ENCODE measurements at regions not wholly inside any gene's neighbourhood (a gene's known extent, or its start where the extent isn't known, plus 50 kb on each side); places are given as distances from the start of the nearest gene placed in this dataset.

DNA sequence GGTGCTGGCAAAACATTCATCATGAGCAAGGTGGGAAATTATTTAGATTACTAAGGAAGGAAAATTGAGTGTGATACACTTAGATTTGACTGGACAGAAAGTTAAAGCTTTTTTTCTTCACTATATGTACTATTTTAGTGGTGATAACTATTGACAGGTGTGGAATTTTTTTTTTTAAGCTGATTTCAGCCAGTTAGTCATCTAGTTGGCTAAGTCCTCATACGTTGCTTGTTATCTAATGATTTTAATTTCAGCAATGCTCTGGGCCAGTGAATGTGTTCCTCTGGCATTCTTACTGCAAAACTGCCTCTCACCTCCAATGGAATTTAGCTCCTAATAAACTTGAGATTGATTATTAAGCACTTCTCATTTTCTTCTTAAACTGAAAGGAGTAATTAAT lies 1223.2 kb upstream of the ACVR2A start:
- Histone ChIP-seq H3K9me3 (no peaks in the 10 kb centered on the region), H3K36me3 (no peaks in the 10 kb centered on the region), H3K27ac (no peak overlapping the region), H3K4me1 (no peaks in the 10 kb centered on the region), H3K27me3 (no peaks in the 10 kb centered on the region), H3K4me3 (no peak overlapping the region)
- intact Hi-C loops (cut with DNase I): no loop called here
- ATAC-seq (no peak), DNase-seq (no peak)
- TF ChIP-seq, protein P1, sequence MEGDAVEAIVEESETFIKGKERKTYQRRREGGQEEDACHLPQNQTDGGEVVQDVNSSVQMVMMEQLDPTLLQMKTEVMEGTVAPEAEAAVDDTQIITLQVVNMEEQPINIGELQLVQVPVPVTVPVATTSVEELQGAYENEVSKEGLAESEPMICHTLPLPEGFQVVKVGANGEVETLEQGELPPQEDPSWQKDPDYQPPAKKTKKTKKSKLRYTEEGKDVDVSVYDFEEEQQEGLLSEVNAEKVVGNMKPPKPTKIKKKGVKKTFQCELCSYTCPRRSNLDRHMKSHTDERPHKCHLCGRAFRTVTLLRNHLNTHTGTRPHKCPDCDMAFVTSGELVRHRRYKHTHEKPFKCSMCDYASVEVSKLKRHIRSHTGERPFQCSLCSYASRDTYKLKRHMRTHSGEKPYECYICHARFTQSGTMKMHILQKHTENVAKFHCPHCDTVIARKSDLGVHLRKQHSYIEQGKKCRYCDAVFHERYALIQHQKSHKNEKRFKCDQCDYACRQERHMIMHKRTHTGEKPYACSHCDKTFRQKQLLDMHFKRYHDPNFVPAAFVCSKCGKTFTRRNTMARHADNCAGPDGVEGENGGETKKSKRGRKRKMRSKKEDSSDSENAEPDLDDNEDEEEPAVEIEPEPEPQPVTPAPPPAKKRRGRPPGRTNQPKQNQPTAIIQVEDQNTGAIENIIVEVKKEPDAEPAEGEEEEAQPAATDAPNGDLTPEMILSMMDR (IDR thresholded peaks at IDR 0.05): no peak

DNA sequence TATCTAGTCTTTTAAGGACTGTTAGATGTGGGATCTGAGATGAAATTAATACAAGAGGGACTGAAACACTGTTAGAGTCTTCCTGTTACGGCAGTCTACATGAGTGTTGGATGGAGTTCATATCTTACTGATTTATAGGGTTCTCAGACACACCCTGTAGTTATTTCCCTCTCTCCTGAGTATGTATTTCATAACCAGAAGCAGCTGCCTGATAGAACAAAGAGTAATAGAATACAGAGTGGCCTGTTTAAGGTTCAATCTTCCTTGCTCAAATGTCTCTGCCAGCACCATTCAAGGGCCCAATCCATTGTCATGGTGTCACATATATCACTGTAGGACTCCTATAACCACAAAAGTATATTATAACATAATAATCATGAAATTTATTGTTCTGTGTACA lies 1229.1 kb upstream of the ACVR2A start:
- intact Hi-C loops (cut with DNase I): no loop called here
- no peak overlapping the region for H3K4me3 ChIP-seq
- no peaks in the 10 kb centered on the region for H3K9me3 ChIP-seq
- DNase-seq (no peak), ATAC-seq (no peak)
- H3K36me3 ChIP-seq: no peaks in the 10 kb centered on the region
- no peaks in the 10 kb centered on the region for H3K4me1 ChIP-seq
- no peak overlapping the region for H3K27ac ChIP-seq
- H3K27me3 ChIP-seq: no peaks in the 10 kb centered on the region
- TF ChIP-seq, protein P1 (IDR thresholded peaks at IDR 0.05): no peak

DNA sequence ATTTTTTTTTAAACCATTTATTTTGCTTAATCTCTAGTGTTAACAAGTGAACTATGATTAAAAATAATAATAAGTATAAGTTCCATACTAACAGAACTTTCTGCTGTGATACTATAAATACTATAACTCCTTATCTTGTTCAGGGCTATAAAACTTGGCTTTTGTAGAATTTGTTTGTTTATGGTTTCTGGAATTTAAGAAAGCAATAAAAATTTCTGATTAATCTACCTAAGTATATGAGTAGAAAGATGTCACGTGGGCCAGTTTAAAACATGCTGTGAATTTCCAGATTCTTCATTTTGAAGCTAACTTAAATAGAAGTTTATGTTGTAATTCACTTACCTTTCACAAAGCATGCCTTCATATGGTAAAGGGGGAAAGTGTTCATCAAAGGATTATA lies 1236.3 kb upstream of the ACVR2A start:
- intact Hi-C loops (cut with DNase I): no loop called here
- TF ChIP-seq, protein P1 (IDR thresholded peaks at IDR 0.05): no peak
- Histone ChIP-seq H3K4me3 (no peak overlapping the region), H3K27ac (no peak overlapping the region), H3K9me3 (no peaks in the 10 kb centered on the region), H3K4me1 (no peaks in the 10 kb centered on the region), H3K27me3 (no peaks in the 10 kb centered on the region), H3K36me3 (no peaks in the 10 kb centered on the region)
- DNase-seq: no peak
- ATAC-seq: no peak

DNA sequence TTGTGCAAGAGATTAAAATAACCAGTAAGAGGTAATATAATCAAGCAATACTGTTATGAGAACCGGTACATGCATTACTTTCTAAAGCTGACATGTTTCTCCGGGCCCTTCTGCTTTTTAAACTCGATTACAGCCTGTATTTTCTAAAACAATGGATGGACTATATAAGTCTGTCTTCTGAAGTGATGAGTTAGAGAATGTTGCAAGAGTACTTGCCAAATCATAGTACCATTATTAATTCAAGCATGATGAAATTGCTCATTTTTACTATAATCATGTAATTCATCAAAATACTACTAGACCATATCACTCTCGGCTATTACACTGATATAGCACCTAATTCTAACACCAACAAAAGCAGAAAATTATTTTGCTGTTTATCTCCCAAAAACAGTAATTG lies 1240.3 kb upstream of the ACVR2A start:
- no peak for DNase-seq
- TF ChIP-seq, protein P1 (IDR thresholded peaks at IDR 0.05): no peak

DNA sequence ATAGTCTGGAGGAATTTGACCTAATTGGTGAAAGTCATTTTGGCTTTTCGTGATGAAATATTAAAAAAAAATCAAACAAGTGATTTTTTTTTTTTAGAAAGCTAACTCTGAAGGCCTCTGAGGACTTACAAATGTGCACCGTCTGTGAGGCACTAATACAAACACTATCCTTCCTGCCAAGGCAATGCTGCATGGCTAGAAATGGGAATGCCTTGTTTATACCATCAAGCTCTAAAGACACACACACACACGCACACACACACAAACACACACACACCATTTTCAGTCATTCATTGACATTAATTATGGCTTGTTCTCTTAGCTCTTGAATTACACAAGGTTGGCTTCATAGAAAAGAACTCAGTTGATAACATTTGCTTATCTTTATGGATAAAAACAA lies 1242.0 kb upstream of the ACVR2A start:
- intact Hi-C loops (cut with DNase I): no loop called here
- H3K27ac ChIP-seq: no peak overlapping the region
- no peak for DNase-seq
- TF ChIP-seq, protein P1 (IDR thresholded peaks at IDR 0.05): no peak
- H3K9me3 ChIP-seq: no peaks in the 10 kb centered on the region
- no peaks in the 10 kb centered on the region for H3K4me1 ChIP-seq
- H3K4me3 ChIP-seq: no peak overlapping the region
- no peaks in the 10 kb centered on the region for H3K27me3 ChIP-seq
- no peak for ATAC-seq
- no peaks in the 10 kb centered on the region for H3K36me3 ChIP-seq

More for the DNA sequence above, 1240.3 kb upstream of the ACVR2A start:
- ATAC-seq: no peak
- Histone ChIP-seq H3K27ac (no peak overlapping the region), H3K36me3 (no peaks in the 10 kb centered on the region), H3K4me1 (no peaks in the 10 kb centered on the region), H3K4me3 (no peak overlapping the region), H3K27me3 (no peaks in the 10 kb centered on the region), H3K9me3 (no peaks in the 10 kb centered on the region)
- intact Hi-C loops (cut with DNase I): no loop called here

DNA sequence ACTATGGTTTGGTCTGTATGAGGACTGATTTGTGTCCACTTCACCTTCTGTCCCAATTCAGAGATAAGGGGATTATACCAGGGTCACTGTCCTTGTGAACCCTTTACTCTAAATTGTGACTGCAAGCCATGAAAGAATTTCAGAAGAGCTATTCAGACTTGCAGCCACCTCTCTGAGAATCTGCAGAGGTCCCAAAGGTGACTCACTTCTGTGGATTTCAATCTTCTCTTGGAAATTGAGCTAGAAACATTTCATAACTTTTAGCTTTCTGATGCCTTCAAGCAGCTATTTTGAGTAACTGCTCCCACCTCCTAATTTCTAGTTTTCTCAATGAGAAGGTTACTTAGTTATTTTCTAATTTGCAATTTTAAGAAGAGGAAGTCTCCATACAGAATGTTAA lies 1242.4 kb upstream of the ACVR2A start:
- intact Hi-C loops (cut with DNase I): no loop called here
- no peaks in the 10 kb centered on the region for H3K4me1 ChIP-seq
- no peak for ATAC-seq
- no peak overlapping the region for H3K27ac ChIP-seq
- TF ChIP-seq, protein P1 (IDR thresholded peaks at IDR 0.05): no peak
- no peak overlapping the region for H3K4me3 ChIP-seq
- no peak for DNase-seq
- H3K9me3 ChIP-seq: no peaks in the 10 kb centered on the region
- H3K27me3 ChIP-seq: no peaks in the 10 kb centered on the region
- H3K36me3 ChIP-seq: no peaks in the 10 kb centered on the region
